HCT116 (cell line): ENCODE measurements at regions not wholly inside any gene's neighbourhood (a gene's known extent, or its start where the extent isn't known, plus 50 kb on each side); places are given as distances from the start of the nearest gene placed in this dataset.

Experiments used
- ATAC-seq: fragments of 200-7000 bp; cut with Tn5 transposase; 2 replicates; pipeline ENCODE4 v1.9.1; 2020; ENCODE audit warnings: mild to moderate bottlenecking, moderate library complexity
- BruUV-seq: library from RNA; stranded (reverse); fragments of 400-500 nt; replicated peaks from 2 replicates; lab custom pipeline; 2021; lab: Mats Ljungman, UMichigan
- CTCF ChIA-PET: fragments of 300-600 bp; sonication (Branson Sonifier 250); formaldehyde crosslinking; loops from one replicate; lab custom pipeline; 2021; ENCODE audit warnings: antibody characterized with exemption; lab: Charles Lee
- POLR2A ChIA-PET: fragments of 300-600, 350-600 bp; sonication (Branson Sonifier 250); formaldehyde crosslinking; loops from one replicate; lab custom pipeline; 2021; ENCODE audit warnings: antibody characterized with exemption; lab: Charles Lee
- RAD21 ChIA-PET, 2 experiments: fragments of 300-600 bp; sonication (Branson Sonifier 250); formaldehyde crosslinking; loops; one replicate each; lab custom pipeline; 2023; ENCODE audit warnings: low total read pairs in 2 of 2; ENCODE audit not compliant: uncharacterized antibody in 2 of 2, unreplicated experiment in 2 of 2, low non-redundant PET in 1 of 2; lab: Charles Lee
- DNase-seq: peaks from one replicate; pipeline ENCODE4 v3.0.0-alpha.2; 2010; ENCODE audit warnings: low read depth, low spot score
- H2AFZ ChIP-seq: fragments of 200-600 bp; shearing (Covaris generic), sonication (generic); 2 replicates; pipeline ENCODE4 v1.6.1; 2017; ENCODE audit warnings: low read depth, mixed run types, mixed read lengths, antibody characterized with exemption, low read length; ENCODE audit not compliant: poor library complexity, severe bottlenecking
- H3K27ac ChIP-seq: 2 replicates; pipeline ENCODE4 v1.5.1; 2012; ENCODE audit warnings: low read depth, low read length
- H3K27me3 ChIP-seq: fragments of 200-600 bp; sonication (generic); 2 replicates; pipeline ENCODE4 v1.6.1; 2016; ENCODE audit warnings: mixed run types, low read length, mixed read lengths; ENCODE audit not compliant: insufficient read depth
- H3K36me3 ChIP-seq, 2 experiments: fragments of 200-500 bp in 1 of 2; fragments of 200-600 bp in 1 of 2; sonication (Bioruptor generic) in 1 of 2; sonication (generic) in 1 of 2; 2 replicates each; pipeline versions ENCODE4 v1.5.1 to v1.6.1; 2014 to 2016; ENCODE audit warnings: low read length in 2 of 2, inconsistent platforms in 1 of 2, mixed read lengths in 1 of 2, mixed run types in 1 of 2; ENCODE audit not compliant: insufficient read depth in 2 of 2, control insufficient read depth in 1 of 2
- H3K4me1 ChIP-seq, 2 experiments: fragments of 200-600 bp in 1 of 2; sonication (generic) in 1 of 2; 2 replicates each; pipeline versions ENCODE4 v1.5.1 to v1.6.1; 2012 to 2017; ENCODE audit warnings: low read length in 2 of 2, inconsistent platforms in 1 of 2, mild to moderate bottlenecking in 1 of 2, mixed read lengths in 1 of 2, mixed run types in 1 of 2, moderate library complexity in 1 of 2; ENCODE audit not compliant: insufficient read depth in 2 of 2, control insufficient read depth in 1 of 2
- H3K4me2 ChIP-seq: fragments of 200-600 bp; sonication (generic); 2 replicates; pipeline ENCODE4 v1.6.1; 2017; ENCODE audit warnings: mixed run types, low read length, mixed read lengths
- H3K4me3 ChIP-seq, 2 experiments: fragments of 200-600 bp in 1 of 2; sonication (generic) in 1 of 2; replicated peaks in 1 of 2; 2 replicates each; pipeline ENCODE4 v1.5.1; 2011 to 2016; ENCODE audit warnings: low read length in 2 of 2, control low read depth in 1 of 2, low read depth in 1 of 2, mild to moderate bottlenecking in 1 of 2, mixed read lengths in 1 of 2, mixed run types in 1 of 2
- H3K79me2 ChIP-seq: fragments of 200-600 bp; sonication (generic); 2 replicates; pipeline ENCODE4 v1.6.1; 2017; ENCODE audit warnings: mild to moderate bottlenecking, mixed run types, low read length, moderate library complexity, mixed read lengths; ENCODE audit not compliant: insufficient read depth
- H3K9ac ChIP-seq: fragments of 200-600 bp; sonication (generic); 2 replicates; pipeline ENCODE4 v1.6.1; 2016; ENCODE audit warnings: low read length, mixed read lengths
- H3K9me2 ChIP-seq: fragments of 200-600 bp; sonication (generic), shearing (Covaris generic); 2 replicates; pipeline ENCODE4 v1.6.1; 2017; ENCODE audit warnings: mixed run types, mild to moderate bottlenecking, moderate library complexity; ENCODE audit not compliant: insufficient read depth
- H3K9me3 ChIP-seq, 2 experiments: fragments of 200-500 bp in 1 of 2; fragments of 200-600 bp in 1 of 2; sonication (Bioruptor generic) in 1 of 2; sonication (generic) in 1 of 2; 2 replicates each; pipeline ENCODE4 v1.6.1; 2014 to 2017; ENCODE audit warnings: low read length in 2 of 2, mixed read lengths in 2 of 2, inconsistent platforms in 1 of 2, low read depth in 1 of 2, mild to moderate bottlenecking in 1 of 2, mixed run types in 1 of 2, moderate library complexity in 1 of 2; ENCODE audit not compliant: control insufficient read depth in 1 of 2, insufficient read depth in 1 of 2
- H4K20me1 ChIP-seq: fragments of 200-600 bp; sonication (generic), shearing (Covaris generic); 2 replicates; pipeline ENCODE4 v1.6.1; 2017; ENCODE audit warnings: mixed run types, mild to moderate bottlenecking, moderate library complexity; ENCODE audit not compliant: insufficient read depth
- EGR1 ChIP-seq: IDR thresholded peaks from 2 replicates; pipeline ENCODE4 v1.6.1; 2012; ENCODE audit warnings: low read depth
- ELF1 ChIP-seq: IDR thresholded peaks from 2 replicates; pipeline ENCODE4 v1.6.1; 2012; ENCODE audit warnings: low read depth, borderline replicate concordance
- EZH2phosphoT487 ChIP-seq: fragments of 200-600 bp; IDR thresholded peaks from 2 replicates; pipeline ENCODE4 v1.6.1; 2018; ENCODE audit warnings: antibody characterized with exemption, borderline replicate concordance
- FOSL1 ChIP-seq: IDR thresholded peaks from 2 replicates; pipeline ENCODE4 v1.6.1; 2012; ENCODE audit warnings: low read depth
- JUND ChIP-seq: IDR thresholded peaks from 2 replicates; pipeline ENCODE4 v1.6.1; 2012
- RAD21 ChIP-seq: IDR thresholded peaks from 2 replicates; pipeline ENCODE4 v1.6.1; 2012; ENCODE audit warnings: low read depth, mild to moderate bottlenecking
- SIN3A ChIP-seq: IDR thresholded peaks from 2 replicates; pipeline ENCODE4 v1.6.1; 2012; ENCODE audit warnings: low read depth
- SP1 ChIP-seq: IDR thresholded peaks from 2 replicates; pipeline ENCODE4 v1.6.1; 2012; ENCODE audit warnings: low read depth
- TCF7L2 ChIP-seq: IDR thresholded peaks from 2 replicates; pipeline ENCODE4 v1.7.0; 2011; ENCODE audit warnings: borderline replicate concordance, inconsistent platforms; ENCODE audit not compliant: insufficient read depth, insufficient read length; ENCODE audit errors: extremely low read depth
- ZFX ChIP-seq: fragments of 450-650 bp; IDR thresholded peaks from 2 replicates; pipeline ENCODE4 v1.6.1; 2017
- intact Hi-C: fragments of 100-400 bp; cut with micrococcal nuclease; formaldehyde crosslinking; loops from 2 replicates; pipeline ENCODE4 v1.10.0; 2022

DNA sequence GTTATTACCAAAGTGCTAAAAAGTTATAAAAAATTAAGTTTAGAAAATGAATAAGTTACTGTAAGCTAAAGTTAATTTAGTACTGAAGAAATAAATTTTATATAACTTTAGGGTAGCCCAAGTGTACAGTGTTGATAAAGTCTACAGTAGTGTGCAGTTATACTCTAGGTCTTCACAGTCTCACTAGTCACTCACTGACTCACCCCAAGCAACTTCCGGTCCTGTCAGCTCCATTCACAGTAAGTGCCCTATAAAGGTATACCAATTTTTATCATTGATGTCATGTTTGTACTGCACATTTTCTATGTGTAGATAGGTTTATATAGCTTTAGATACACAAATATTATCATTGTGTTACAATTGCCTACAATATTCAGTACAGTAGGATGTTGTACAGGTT is 518.3 kb upstream of the PIK3C3 start:
- H2AFZ ChIP-seq: no peak overlapping the region
- no peaks in the 10 kb centered on the region for H4K20me1 ChIP-seq
- H3K9me2 ChIP-seq: no peaks in the 10 kb centered on the region
- no peaks in the 10 kb centered on the region for H3K36me3 ChIP-seq
- no TSS peak for BruUV-seq
- DNase-seq: no peak
- intact Hi-C loops: no loop called here
- H3K27ac ChIP-seq: no peak overlapping the region
- no peak for TF ChIP-seq JUND
- TF ChIP-seq SIN3A: no peak
- ChIA-PET POLR2A (no interaction called here), RAD21 (no interaction called here), CTCF (no interaction called here)
- no peak overlapping the region for H3K9ac ChIP-seq
- no peak overlapping the region for H3K4me2 ChIP-seq
- peaks cover 0 to 32% of the 10 kb centered on the region in 2 experiments; a peak in 2 of 4 replicates for H3K9me3 ChIP-seq
- H3K4me1 ChIP-seq: no peaks in the 10 kb centered on the region
- no peaks in the 10 kb centered on the region for H3K79me2 ChIP-seq
- H3K27me3 ChIP-seq: no peaks in the 10 kb centered on the region
- no peak overlapping the region for H3K4me3 ChIP-seq
- no peak for ATAC-seq

DNA sequence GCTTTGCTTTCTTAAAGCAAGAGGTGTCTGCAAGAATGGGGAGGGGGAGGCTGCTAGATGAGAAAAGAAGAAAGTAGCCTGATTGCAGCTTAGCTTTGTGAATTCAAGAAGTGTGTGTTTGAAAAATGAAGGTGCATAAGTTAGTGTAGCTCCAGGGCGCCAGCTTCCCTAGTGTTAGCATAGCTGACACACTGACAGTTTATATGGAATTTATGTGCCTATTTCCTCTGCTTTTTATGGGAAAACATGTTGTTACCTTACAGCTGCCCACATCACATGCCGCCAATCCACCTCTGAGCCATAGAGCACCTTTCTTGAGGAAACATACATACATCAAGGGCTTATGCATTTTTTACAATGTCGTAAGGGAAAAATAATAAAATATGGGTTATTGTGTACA is 536.4 kb upstream of the PIK3C3 start:
- Histone ChIP-seq H3K4me3 (no peak overlapping the region), H3K79me2 (no peaks in the 10 kb centered on the region), H2AFZ (no peak overlapping the region), H3K36me3 (no peaks in the 10 kb centered on the region), H3K9me3 (peaks cover 15 to 24% of the 10 kb centered on the region in 2 experiments; a peak in 3 of 4 replicates), H3K9ac (no peak overlapping the region), H3K9me2 (no peaks in the 10 kb centered on the region), H3K27me3 (no peaks in the 10 kb centered on the region), H3K4me2 (no peak overlapping the region), H3K4me1 (no peaks in the 10 kb centered on the region), H4K20me1 (no peaks in the 10 kb centered on the region), H3K27ac (no peak overlapping the region)
- no peak for TF ChIP-seq SIN3A
- ChIA-PET POLR2A (no interaction called here), RAD21 (no interaction called here), CTCF (no interaction called here)
- intact Hi-C loops: no loop called here
- no TSS peak for BruUV-seq
- DNase-seq: no peak
- ATAC-seq: no peak

DNA sequence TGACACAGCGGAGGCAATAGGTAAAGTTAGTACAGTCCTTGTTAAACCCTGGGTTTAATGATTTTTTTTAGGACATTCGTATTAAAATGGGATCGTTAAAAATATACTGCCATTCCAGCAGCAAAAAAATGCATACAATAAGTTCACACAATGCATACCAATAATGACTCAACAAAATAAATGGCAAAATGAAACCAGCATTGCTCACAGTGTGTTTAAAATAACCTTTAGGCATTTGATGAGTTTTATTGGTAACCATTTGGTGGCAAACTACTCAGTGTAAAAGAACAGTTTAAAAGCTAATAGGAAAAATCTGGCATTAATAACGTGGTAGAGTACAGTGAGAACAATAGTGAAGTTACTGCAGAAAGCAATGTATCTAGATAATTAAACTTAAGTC is 539.0 kb upstream of the PIK3C3 start:
- Histone ChIP-seq H4K20me1 (no peaks in the 10 kb centered on the region), H3K27me3 (no peaks in the 10 kb centered on the region), H3K79me2 (no peaks in the 10 kb centered on the region), H3K4me1 (no peaks in the 10 kb centered on the region), H3K36me3 (no peaks in the 10 kb centered on the region), H2AFZ (no peak overlapping the region), H3K27ac (no peak overlapping the region), H3K9me3 (peaks cover 11 to 18% of the 10 kb centered on the region in 2 experiments; a peak in 2 of 4 replicates), H3K9ac (no peak overlapping the region), H3K4me2 (no peak overlapping the region), H3K9me2 (no peaks in the 10 kb centered on the region), H3K4me3 (no peak overlapping the region)
- BruUV-seq: no TSS peak
- ChIA-PET RAD21 (no interaction called here), POLR2A (no interaction called here), CTCF (no interaction called here)
- intact Hi-C loops: no loop called here
- no peak for TF ChIP-seq RAD21
- no peak for TF ChIP-seq EGR1
- no peak for TF ChIP-seq EZH2phosphoT487
- TF ChIP-seq FOSL1: no peak
- no peak for TF ChIP-seq SIN3A
- TF ChIP-seq ELF1: no peak
- no peak for TF ChIP-seq SP1
- no peak for TF ChIP-seq TCF7L2
- TF ChIP-seq ZFX: no peak
- DNase-seq: no peak
- no peak for ATAC-seq
